IgD-negative memory B cell (primary cell): ENCODE measurements at regions not wholly inside any gene's neighbourhood (a gene's known extent, or its start where the extent isn't known, plus 50 kb on each side); places are given as distances from the start of the nearest gene placed in this dataset.
"Not testable (repeated sequence)": the region's sequence is repeated elsewhere in the genome, so short reads cannot be mapped to it uniquely, and the experiment has no call there.

Experiments
- H3K27ac Mint-ChIP-seq, 3 donors: one replicate each; pipeline ENCODE4 v1.8.0; 2020 to 2022; ENCODE audit warnings: mild to moderate bottlenecking in 3 of 3, mixed read lengths in 3 of 3, moderate library complexity in 1 of 3
- H3K27me3 Mint-ChIP-seq: one replicate; pipeline ENCODE4 v1.8.0; 2021; ENCODE audit warnings: mixed read lengths
- H3K36me3 Mint-ChIP-seq: one replicate; pipeline ENCODE4 v1.8.0; 2020; ENCODE audit warnings: mild to moderate bottlenecking, mixed read lengths
- H3K4me1 Mint-ChIP-seq, 3 donors: one replicate each; pipeline ENCODE4 v1.8.0; 2020 to 2022; ENCODE audit warnings: mixed read lengths in 3 of 3, mild to moderate bottlenecking in 1 of 3
- H3K4me3 Mint-ChIP-seq, 4 donors: one replicate each; pipeline ENCODE4 v1.8.0; 2020 to 2022; ENCODE audit warnings: mild to moderate bottlenecking in 4 of 4, mixed read lengths in 4 of 4, moderate library complexity in 3 of 4
- H3K9me3 Mint-ChIP-seq, 3 donors: one replicate each; pipeline ENCODE4 v1.8.0; 2020 to 2021; ENCODE audit warnings: mixed read lengths in 3 of 3, mild to moderate bottlenecking in 1 of 3

DNA sequence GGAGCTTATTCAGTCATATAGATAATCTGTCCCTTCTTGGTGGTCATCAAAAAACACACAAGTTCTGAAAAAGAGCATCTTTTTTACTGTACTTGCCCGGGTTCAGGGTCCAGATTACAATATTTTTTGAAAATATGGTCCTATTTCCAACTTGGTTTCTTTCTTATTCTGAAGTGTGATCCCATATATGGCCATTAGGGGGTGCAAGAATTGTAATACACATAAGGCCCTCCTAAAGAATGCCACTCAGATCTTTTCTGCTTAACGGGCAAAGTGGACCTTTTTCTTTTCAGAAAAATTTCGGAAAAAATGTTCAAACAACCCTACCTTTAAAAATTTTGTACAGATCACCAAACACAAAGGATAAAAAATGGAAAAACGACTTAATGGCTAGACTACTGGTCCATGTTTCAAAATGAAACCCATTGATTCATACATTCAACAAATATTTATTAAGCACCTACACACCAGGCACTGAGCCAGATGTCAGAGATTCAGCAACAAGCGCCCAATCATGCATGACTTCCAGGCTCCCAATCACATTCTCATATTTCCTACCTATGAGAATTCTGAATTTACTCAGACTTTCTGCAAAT, 102.0 kb upstream of the MYRIP start:
- Mint-ChIP-seq H3K9me3 (peaks cover 0 to under 1% (median 0%) of the 10 kb centered on the region in 3 donors), H3K27ac (no peak overlapping the region), H3K36me3 (no peaks in the 10 kb centered on the region), H3K4me3 (no peak overlapping the region), H3K27me3 (no peaks in the 10 kb centered on the region), H3K4me1 (peaks cover 0 to 3% (median 0%) of the 10 kb centered on the region in 3 donors)

DNA sequence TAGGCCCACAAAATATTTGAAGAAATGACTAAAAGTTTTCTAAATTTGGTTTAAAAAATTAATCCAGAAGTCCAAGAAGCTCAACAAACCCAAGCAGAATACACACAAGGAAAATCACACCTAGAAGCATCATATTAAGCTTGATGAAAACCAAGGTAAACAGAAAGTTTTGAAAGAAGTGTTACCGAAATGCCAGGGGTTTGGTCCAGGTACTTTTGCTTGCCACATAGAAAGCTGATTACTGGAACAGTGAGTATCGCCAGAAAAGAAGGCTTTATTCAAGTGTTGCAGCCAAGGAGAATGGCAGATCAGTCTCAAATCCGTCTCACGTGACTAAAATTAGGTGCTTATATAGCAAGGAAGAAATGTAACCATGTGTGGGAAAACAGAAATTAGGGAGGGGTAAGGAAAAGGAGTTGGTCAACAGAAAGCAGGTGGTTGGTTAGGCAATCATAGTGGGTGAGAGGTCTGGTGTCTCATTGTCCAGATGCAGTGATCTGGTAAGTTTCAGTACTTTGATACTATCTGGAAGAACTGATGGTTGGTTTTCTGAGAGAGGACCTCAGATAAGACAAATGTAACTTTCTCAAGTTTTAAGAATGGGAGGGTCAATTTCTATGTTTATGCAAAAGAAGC, 96.9 kb upstream of the MYRIP start:
- peaks cover 2% of the 10 kb centered on the region for H3K36me3 Mint-ChIP-seq
- H3K4me3 Mint-ChIP-seq, result no peak overlapping the region
- H3K9me3 Mint-ChIP-seq, result no peaks in the 10 kb centered on the region
- H3K27ac Mint-ChIP-seq, result no peak overlapping the region
- no peaks in the 10 kb centered on the region for H3K27me3 Mint-ChIP-seq
- H3K4me1 Mint-ChIP-seq, result no peaks in the 10 kb centered on the region

DNA sequence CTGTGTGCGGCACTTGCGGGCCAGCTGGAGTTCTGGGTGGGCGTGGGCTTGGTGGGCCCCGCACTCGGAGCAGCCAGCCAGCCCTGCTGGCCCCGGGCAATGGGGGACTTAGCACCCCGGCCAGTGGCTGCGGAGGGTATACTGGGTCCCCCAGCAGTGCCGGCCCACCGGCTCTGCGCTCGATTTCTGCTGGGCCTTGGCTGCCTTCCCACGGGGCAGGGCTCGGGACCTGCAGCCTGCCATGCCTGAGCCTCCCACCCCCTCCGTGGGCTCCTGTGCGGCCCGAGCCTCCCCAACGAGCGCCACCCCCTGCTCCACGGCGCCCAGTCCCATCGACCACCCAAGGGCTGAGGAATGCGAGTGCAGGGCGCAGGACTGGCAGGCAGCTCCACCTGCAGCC, 96.1 kb upstream of the MYRIP start:
- not testable (repeated sequence) for H3K9me3 Mint-ChIP-seq, H3K4me3 Mint-ChIP-seq, H3K36me3 Mint-ChIP-seq, H3K4me1 Mint-ChIP-seq, H3K27ac Mint-ChIP-seq, H3K27me3 Mint-ChIP-seq

DNA sequence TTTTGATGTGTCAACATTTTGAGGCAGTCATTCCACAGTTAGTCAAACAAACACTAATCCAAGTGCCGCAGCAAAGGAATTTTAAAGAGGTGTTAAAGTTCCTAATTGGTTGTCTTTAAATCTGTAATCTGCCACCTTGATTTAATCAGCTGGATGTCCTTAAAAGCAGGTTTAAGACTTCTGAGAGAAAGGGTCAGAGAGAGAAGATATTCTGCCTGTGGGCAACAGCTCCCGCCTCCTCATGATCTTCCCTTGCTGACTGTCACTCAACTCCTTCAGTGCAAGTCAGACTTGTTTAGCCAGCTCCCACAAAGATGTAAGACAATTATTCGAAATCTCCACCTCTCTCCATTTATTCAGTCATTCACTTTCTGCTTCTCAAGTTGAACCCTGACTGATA, 92.6 kb upstream of the MYRIP start:
- H3K27ac Mint-ChIP-seq, result no peak overlapping the region
- H3K4me3 Mint-ChIP-seq, result no peak overlapping the region
- H3K27me3 Mint-ChIP-seq, result no peaks in the 10 kb centered on the region
- no peaks in the 10 kb centered on the region for H3K9me3 Mint-ChIP-seq
- peaks cover 2% of the 10 kb centered on the region for H3K36me3 Mint-ChIP-seq
- no peaks in the 10 kb centered on the region for H3K4me1 Mint-ChIP-seq

DNA sequence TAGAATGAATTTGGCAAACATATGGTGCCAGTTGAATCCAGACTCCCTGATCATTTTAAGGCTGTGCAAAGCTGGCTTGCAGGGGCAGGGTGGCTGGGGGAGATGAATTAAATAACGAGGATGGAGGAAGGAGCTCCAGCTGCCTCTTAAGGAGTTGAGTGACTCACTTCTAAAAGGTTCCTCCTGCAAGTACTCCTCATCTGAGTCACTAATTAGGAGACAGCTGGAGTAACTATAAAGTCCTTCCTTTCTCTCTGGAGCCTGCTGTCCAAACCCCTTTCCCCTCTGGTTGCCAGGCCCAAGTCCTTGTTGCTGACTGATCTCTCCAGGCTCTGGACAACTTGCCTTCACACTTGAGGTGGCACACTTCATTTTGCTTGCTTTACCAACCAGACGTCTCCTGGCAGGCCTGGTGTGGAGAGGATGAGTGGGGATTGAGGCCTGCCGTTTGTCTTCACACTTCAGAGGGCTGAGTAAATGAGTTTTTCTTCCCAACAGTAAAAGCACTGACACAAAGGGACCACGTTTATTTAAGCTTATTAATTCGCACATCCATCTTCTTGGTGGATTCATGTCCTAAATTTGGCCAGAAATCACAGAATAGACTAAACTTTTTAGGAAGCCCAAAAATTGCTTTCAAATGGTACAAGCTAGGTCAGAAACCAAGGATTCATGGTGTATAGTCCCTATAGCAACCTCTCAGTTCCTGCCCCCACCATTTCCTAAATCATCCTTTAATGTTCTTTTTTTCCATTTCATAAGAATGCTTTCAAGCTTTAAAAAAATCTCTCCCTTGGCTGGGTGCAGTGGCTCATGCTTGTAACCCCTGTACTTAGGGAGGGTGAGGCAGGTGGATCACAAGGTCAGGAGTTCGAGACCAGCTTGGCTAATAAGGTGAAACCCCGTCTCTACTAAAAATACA, 90.5 kb upstream of the MYRIP start:
- Mint-ChIP-seq H3K36me3 (peaks cover 2% of the 10 kb centered on the region), H3K4me1 (no peaks in the 10 kb centered on the region), H3K9me3 (no peaks in the 10 kb centered on the region), H3K27me3 (no peaks in the 10 kb centered on the region), H3K4me3 (no peak overlapping the region), H3K27ac (no peak overlapping the region)

DNA sequence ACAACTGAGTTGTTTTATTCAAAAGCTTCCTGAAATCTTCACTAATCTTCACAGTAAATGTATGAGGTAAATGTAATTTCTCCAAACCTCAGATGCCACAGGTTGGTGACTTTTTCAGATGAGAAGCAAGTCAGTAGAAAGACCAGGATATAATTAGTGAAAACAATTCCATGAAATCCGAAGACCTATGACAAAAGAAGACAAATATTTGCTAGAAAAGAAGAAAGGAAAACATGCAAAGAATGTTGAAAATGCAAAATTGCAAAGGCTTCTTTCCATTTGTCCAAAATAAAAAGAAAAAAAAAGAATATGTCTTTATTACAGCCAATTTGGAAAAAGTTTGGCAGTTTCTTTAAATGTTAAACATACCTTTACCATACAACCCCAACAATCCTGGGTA, 88.3 kb upstream of the MYRIP start:
- H3K27me3 Mint-ChIP-seq, result no peaks in the 10 kb centered on the region
- H3K9me3 Mint-ChIP-seq, result no peaks in the 10 kb centered on the region
- no peaks in the 10 kb centered on the region for H3K4me1 Mint-ChIP-seq
- H3K4me3 Mint-ChIP-seq, result no peak overlapping the region
- H3K36me3 Mint-ChIP-seq, result no peaks in the 10 kb centered on the region
- no peak overlapping the region for H3K27ac Mint-ChIP-seq

DNA sequence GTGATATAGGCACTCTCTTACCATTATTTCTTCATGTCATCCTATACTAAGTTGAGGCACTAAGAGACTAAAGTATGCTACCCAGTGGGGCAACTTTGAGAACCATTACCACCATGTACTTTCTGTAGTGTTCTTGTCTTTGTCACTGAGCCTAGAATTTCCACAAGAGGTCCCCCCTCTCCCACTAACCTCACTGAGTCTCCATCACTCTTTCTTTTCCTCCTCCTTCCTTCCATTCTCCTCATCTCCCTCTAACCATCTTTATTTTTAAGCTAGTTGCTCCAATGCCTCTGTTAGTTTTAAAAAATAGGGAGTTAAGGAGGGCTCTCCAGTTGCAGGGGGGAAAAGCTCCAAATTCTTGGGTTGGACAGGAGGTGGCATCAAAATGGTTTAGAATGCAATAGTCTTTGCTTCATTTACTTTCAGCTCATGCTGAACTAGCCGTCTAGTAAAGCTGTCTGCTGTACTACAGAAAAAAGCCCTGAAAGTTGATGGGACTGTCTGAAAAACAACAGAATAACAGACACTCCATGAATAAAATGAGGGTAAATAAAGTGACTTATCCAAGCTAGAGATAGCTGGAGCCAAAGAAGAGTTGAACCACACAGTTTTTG, 85.1 kb upstream of the MYRIP start:
- no peak overlapping the region for H3K4me3 Mint-ChIP-seq
- H3K36me3 Mint-ChIP-seq, result no peaks in the 10 kb centered on the region
- no peaks in the 10 kb centered on the region for H3K27me3 Mint-ChIP-seq
- H3K9me3 Mint-ChIP-seq, result no peaks in the 10 kb centered on the region
- no peak overlapping the region for H3K27ac Mint-ChIP-seq
- no peaks in the 10 kb centered on the region for H3K4me1 Mint-ChIP-seq

DNA sequence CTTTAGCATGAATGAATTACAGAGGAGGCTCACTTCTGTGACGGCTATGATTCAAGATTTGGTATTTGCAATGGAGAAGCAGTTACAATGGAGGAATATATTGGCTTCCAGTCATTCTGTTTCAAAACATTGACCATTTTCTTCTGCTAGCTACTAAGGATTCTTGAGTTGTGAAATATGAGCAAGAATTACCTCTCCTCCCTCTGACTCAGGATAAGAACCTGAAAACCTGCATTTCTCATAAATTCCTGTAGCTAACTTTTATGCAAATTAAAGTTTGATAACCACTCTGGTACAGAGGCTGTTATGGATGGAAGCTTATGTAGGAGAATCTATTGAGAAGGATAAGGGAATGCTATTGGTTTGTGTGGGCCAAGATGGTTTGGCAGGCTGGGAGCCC, 84.1 kb upstream of the MYRIP start:
- H3K9me3 Mint-ChIP-seq, result no peaks in the 10 kb centered on the region
- H3K36me3 Mint-ChIP-seq, result no peaks in the 10 kb centered on the region
- H3K4me3 Mint-ChIP-seq, result no peak overlapping the region
- H3K4me1 Mint-ChIP-seq, result no peaks in the 10 kb centered on the region
- H3K27me3 Mint-ChIP-seq, result no peaks in the 10 kb centered on the region
- H3K27ac Mint-ChIP-seq, result no peak overlapping the region

DNA sequence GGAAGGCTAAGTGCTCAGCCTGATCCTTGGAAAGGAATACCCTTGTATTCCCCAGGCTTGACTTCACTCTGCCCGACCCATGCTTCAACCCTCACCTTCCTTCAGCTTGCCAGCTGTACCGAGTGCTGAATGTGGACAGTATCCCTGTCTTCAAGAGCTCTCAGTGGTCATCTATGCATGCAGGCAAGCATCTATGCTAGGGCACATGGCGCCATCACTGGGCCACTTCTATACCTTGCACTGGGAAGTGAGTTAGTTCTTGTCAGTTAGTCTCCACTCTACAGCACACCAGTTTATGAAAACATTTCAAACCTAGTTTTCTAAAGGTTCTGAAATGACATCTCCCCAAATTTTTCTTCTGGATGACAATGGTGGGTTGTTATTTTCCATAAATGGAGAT, 82.0 kb upstream of the MYRIP start:
- Mint-ChIP-seq H3K4me3 (no peak overlapping the region), H3K27me3 (no peaks in the 10 kb centered on the region), H3K4me1 (no peaks in the 10 kb centered on the region), H3K9me3 (peaks cover 0 to 5% (median 0%) of the 10 kb centered on the region in 3 donors), H3K27ac (no peak overlapping the region), H3K36me3 (no peaks in the 10 kb centered on the region)

DNA sequence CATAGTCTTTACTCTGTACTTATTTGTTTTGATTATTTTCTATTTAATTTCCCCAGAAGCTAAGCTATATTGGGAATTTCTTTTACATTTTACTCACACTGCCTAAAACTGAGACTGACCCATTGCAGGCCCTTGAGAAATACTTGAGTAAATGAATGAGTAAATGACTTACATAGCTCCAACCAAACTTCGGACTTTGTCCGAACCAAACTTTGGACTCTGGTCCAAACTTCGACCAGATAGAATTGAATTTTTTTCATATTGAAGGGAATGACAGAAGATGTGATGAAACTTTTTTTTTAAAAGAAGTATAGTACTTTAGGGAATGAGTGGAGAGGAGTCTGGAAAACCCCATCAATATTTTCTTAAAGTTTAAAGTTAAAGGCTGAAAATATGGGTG, 75.6 kb upstream of the MYRIP start:
- H3K4me1 Mint-ChIP-seq, result no peaks in the 10 kb centered on the region
- H3K36me3 Mint-ChIP-seq, result no peaks in the 10 kb centered on the region
- no peak overlapping the region for H3K4me3 Mint-ChIP-seq
- no peaks in the 10 kb centered on the region for H3K27me3 Mint-ChIP-seq
- H3K9me3 Mint-ChIP-seq, result peaks cover 0 to 5% (median 1%) of the 10 kb centered on the region in 3 donors
- H3K27ac Mint-ChIP-seq, result no peak overlapping the region

DNA sequence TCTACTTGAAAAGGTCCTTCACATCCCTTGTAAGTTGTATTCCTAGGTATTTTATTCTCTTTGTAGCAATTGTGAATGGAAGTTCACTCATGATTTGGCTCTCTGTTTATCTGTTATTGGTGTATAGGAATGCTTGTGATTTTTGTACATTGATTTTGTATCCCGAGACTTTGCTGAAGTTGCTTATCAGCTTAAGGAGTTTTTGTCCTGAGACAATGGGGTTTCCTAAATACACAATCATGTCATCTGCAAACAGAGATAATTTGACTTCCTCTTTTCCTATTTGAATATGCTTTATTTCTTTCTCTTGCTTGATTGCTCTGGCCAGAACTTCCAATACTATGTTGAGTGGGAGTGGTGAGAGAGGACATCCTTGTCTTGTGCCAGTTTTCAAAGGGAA, 69.8 kb upstream of the MYRIP start:
- H3K4me3 Mint-ChIP-seq, H3K9me3 Mint-ChIP-seq, H3K36me3 Mint-ChIP-seq, H3K27me3 Mint-ChIP-seq, H3K4me1 Mint-ChIP-seq: not testable (repeated sequence)
- H3K27ac Mint-ChIP-seq, result peak overlapping the region in 1 of 3 donors; percentile 65

DNA sequence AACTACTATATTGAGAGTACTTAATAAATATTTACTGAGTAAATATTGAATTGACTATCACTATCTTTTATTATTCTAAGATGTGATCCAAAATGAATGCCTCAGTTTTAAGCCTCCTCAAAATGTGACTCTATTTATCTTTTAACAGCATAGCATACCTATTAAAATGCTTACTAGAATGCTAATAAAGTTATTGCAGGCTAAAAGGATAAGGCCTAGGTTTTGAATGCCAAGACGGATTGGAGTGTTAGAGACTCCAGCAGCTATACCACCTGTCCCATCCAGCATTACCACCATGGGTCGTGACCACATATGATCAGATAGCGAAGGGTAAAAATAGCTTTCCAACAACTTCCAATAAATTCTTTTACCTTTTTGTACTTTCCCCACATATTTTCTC, 64.7 kb upstream of the MYRIP start:
- Mint-ChIP-seq H3K4me3 (no peak overlapping the region), H3K4me1 (no peaks in the 10 kb centered on the region), H3K27ac (no peak overlapping the region), H3K36me3 (peaks cover 3% of the 10 kb centered on the region), H3K9me3 (peaks cover 0 to 4% (median 0%) of the 10 kb centered on the region in 3 donors), H3K27me3 (peaks cover 2% of the 10 kb centered on the region)

DNA sequence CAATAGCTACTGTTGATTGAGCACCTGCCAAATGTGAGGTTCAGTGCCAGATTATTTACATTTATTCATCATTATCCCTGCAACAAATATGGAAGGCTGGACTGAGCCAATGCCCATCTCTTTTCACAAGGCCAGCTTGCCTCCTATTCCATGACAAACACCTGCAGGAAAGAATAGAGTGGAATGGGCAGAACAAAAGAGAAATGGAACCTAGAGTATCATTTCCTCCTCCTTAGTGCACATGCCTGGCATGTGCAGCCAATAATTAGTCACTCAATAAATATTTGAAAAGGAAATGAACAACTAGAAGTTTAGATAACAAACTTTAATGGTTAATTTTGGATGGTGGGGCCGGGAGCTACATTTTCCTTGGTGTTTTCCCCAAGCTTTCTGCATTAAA, 61.4 kb upstream of the MYRIP start:
- Mint-ChIP-seq H3K27ac (no peak overlapping the region), H3K27me3 (peaks cover 2% of the 10 kb centered on the region), H3K9me3 (no peaks in the 10 kb centered on the region), H3K36me3 (no peaks in the 10 kb centered on the region), H3K4me1 (peaks cover 5 to 20% (median 12%) of the 10 kb centered on the region in 3 donors), H3K4me3 (no peak overlapping the region)

DNA sequence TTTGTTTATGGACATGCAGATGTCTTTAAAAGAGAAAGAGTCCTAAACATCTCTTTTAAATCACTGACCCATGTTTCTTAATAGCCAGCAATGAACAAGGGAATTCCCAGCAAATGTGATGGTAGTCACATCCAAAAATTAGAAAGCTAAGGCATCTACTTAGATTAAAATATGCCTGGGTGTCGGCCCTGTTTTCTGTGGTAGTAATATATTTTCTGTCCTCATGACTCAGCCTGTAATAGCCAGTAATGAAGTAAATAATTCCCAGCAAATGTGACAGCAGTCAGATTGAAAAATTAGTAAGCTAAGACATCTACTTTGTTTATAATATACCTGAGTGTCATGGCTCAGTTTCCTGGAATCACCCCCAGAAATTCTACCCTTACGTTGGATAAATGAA, 60.6 kb upstream of the MYRIP start:
- Mint-ChIP-seq H3K4me3 (no peak overlapping the region), H3K27ac (no peak overlapping the region), H3K36me3 (no peaks in the 10 kb centered on the region), H3K9me3 (no peaks in the 10 kb centered on the region), H3K4me1 (peaks cover 5 to 20% (median 14%) of the 10 kb centered on the region in 3 donors), H3K27me3 (peaks cover 2% of the 10 kb centered on the region)

DNA sequence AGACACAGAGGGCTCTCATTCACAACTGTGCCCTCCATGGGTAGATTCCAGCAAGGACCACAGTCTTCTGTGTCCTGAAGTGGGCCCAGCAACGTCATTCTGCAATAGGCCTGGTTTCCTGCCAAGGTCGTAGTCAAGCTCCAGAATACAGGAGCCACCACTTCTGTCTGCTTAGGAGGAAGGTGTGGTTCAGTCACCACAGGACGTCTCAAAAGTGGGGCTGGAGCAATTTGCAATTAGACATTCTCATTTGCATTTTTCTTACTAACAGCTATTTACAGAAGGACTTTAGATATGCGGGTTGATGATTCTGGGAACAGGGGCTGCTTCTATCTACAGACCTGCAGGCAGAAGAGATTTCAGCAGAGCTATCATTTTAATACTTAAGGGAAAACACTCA, 58.7 kb upstream of the MYRIP start:
- Mint-ChIP-seq H3K27me3 (peaks cover 2% of the 10 kb centered on the region), H3K27ac (no peak overlapping the region), H3K9me3 (no peaks in the 10 kb centered on the region), H3K36me3 (no peaks in the 10 kb centered on the region), H3K4me3 (peak overlapping the region in 1 of 4 donors; percentile 14), H3K4me1 (peaks cover 6 to 25% (median 24%) of the 10 kb centered on the region in 3 donors)
